NCI-H748 treated with DMSO at 0.1 percent for 48 hours (cell line): ENCODE measurements at regions not wholly inside any gene's neighbourhood (a gene's known extent, or its start where the extent isn't known, plus 50 kb on each side); places are given as distances from the start of the nearest gene placed in this dataset.
A peak's percentile ranks its signal among the peaks of the same experiment; 100 is the strongest.

Experiments
- DNase-seq: peaks from one replicate; lab custom pipeline; 2025; lab: John Stamatoyannopoulos, UW

GRCh38 chr6:91386204-91386603 is 799.3 kb upstream of the MAP3K7 start:
- no peak for DNase-seq

- no peak for DNase-seq
Observed at GRCh38 chr6:91383207-91383606, 796.3 kb upstream of the MAP3K7 start.

- peak; percentile 8 for DNase-seq
Observed at GRCh38 chr6:91376686-91377085, 789.8 kb upstream of the MAP3K7 start.

GRCh38 chr6:91366781-91367180 is 779.9 kb upstream of the MAP3K7 start:
- DNase-seq = no peak

- DNase-seq = no peak
Observed at GRCh38 chr6:91358986-91359385, 772.1 kb upstream of the MAP3K7 start.

- no peak for DNase-seq
Observed at GRCh38 chr6:91352878-91353277, 766.0 kb upstream of the MAP3K7 start.

- DNase-seq = no peak
Observed at GRCh38 chr6:91352321-91352720, 765.4 kb upstream of the MAP3K7 start.

- no peak for DNase-seq
Observed at GRCh38 chr6:91350146-91350908, 763.5 kb upstream of the MAP3K7 start.

- no peak for DNase-seq
Observed at GRCh38 chr6:91341473-91341872, 754.6 kb upstream of the MAP3K7 start.

- no peak for DNase-seq
Observed at GRCh38 chr6:91340896-91341395, 754.1 kb upstream of the MAP3K7 start.

- no peak for DNase-seq
Observed at GRCh38 chr6:91337967-91338366, 751.1 kb upstream of the MAP3K7 start.

GRCh38 chr6:91330896-91331295 is 744.0 kb upstream of the MAP3K7 start:
- DNase-seq = no peak

- DNase-seq = peak; percentile 91
Observed at GRCh38 chr6:91328241-91328640, 741.4 kb upstream of the MAP3K7 start.

- no peak for DNase-seq
Observed at GRCh38 chr6:91324711-91325110, 737.8 kb upstream of the MAP3K7 start.

- DNase-seq = no peak
Observed at GRCh38 chr6:91317984-91318383, 731.1 kb upstream of the MAP3K7 start.

GRCh38 chr6:91317247-91317835 is 730.5 kb upstream of the MAP3K7 start:
- no peak for DNase-seq

- no peak for DNase-seq
Observed at GRCh38 chr6:91310178-91310577, 723.3 kb upstream of the MAP3K7 start.

- DNase-seq = no peak
Observed at GRCh38 chr6:91305755-91306154, 718.9 kb upstream of the MAP3K7 start.

GRCh38 chr6:91304521-91304920 is 717.6 kb upstream of the MAP3K7 start:
- DNase-seq = no peak

- DNase-seq = no peak
Observed at GRCh38 chr6:91303326-91303725, 716.5 kb upstream of the MAP3K7 start.

- no peak for DNase-seq
Observed at GRCh38 chr6:91299544-91300491, 712.9 kb upstream of the MAP3K7 start.

GRCh38 chr6:91298543-91299145 is 711.8 kb upstream of the MAP3K7 start:
- DNase-seq = no peak
